ENCODE measurements at regions not wholly inside any gene's neighbourhood (a gene's known extent, or its start where the extent isn't known, plus 50 kb on each side); places are given as distances from the start of the nearest gene placed in this dataset.

- H3K36me3 ChIP-seq (ENCODE audit: insufficient read depth, low read length): no peaks in the 10 kb centered on the region
- H3K27ac ChIP-seq (ENCODE audit: low read length): no peak overlapping the region
- H3K4me1 ChIP-seq (ENCODE audit: insufficient read depth, low read length): peaks cover 11% of the 10 kb centered on the region
- no peak overlapping the region for H3K4me3 ChIP-seq (ENCODE audit: low read depth in 1 of 2, low read length in 2 of 2)
- ATAC-seq (ENCODE audit: insufficient read depth, low read depth) (no peak), DNase-seq (no peak)
- TF ChIP-seq, protein P1, sequence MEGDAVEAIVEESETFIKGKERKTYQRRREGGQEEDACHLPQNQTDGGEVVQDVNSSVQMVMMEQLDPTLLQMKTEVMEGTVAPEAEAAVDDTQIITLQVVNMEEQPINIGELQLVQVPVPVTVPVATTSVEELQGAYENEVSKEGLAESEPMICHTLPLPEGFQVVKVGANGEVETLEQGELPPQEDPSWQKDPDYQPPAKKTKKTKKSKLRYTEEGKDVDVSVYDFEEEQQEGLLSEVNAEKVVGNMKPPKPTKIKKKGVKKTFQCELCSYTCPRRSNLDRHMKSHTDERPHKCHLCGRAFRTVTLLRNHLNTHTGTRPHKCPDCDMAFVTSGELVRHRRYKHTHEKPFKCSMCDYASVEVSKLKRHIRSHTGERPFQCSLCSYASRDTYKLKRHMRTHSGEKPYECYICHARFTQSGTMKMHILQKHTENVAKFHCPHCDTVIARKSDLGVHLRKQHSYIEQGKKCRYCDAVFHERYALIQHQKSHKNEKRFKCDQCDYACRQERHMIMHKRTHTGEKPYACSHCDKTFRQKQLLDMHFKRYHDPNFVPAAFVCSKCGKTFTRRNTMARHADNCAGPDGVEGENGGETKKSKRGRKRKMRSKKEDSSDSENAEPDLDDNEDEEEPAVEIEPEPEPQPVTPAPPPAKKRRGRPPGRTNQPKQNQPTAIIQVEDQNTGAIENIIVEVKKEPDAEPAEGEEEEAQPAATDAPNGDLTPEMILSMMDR (IDR thresholded peaks at IDR 0.05; ENCODE audit: borderline replicate concordance, extremely low read depth, low read length, poor library complexity, severe bottlenecking): no peak
- no peak for TF ChIP-seq EZH2 (IDR thresholded peaks at IDR 0.05; ENCODE audit: borderline replicate concordance, low read depth, low read length, severe bottlenecking)
- H3K27me3 ChIP-seq (ENCODE audit: insufficient read depth, low read length, poor library complexity): no peaks in the 10 kb centered on the region
- H2AFZ ChIP-seq (ENCODE audit: low read depth, low read length): no peak overlapping the region
- no peaks in the 10 kb centered on the region for H3K9me3 ChIP-seq (ENCODE audit: insufficient read depth, low read length, severe bottlenecking)
- no peaks in the 10 kb centered on the region for H3K79me2 ChIP-seq (ENCODE audit: insufficient read depth, low read length)
- H3K4me2 ChIP-seq (ENCODE audit: insufficient read depth, low read length): no peak overlapping the region
- H3K9ac ChIP-seq (ENCODE audit: low read depth, low read length): no peak overlapping the region
- no peaks in the 10 kb centered on the region for H4K20me1 ChIP-seq (ENCODE audit: insufficient read depth, low read length)
Measured at GRCh38 chr2:109067631-109068125, 61.3 kb upstream of the SH3RF3 start.

GRCh38 chr2:109066917-109067597 is 61.9 kb upstream of the SH3RF3 start:
- H3K4me2 ChIP-seq (ENCODE audit: insufficient read depth, low read length): no peak overlapping the region
- H3K27me3 ChIP-seq (ENCODE audit: insufficient read depth, low read length, poor library complexity): no peaks in the 10 kb centered on the region

GRCh38 chr2:109066501-109066900 is 62.5 kb upstream of the SH3RF3 start:
- H2AFZ ChIP-seq (ENCODE audit: low read depth, low read length): no peak overlapping the region
- no peaks in the 10 kb centered on the region for H3K9me3 ChIP-seq (ENCODE audit: insufficient read depth, low read length, severe bottlenecking)
- no peak overlapping the region for H3K4me3 ChIP-seq (ENCODE audit: low read depth in 1 of 2, low read length in 2 of 2)
- H4K20me1 ChIP-seq (ENCODE audit: insufficient read depth, low read length): no peaks in the 10 kb centered on the region
- peaks cover 14% of the 10 kb centered on the region for H3K4me1 ChIP-seq (ENCODE audit: insufficient read depth, low read length)
- no peak overlapping the region for H3K27ac ChIP-seq (ENCODE audit: low read length)
- no peaks in the 10 kb centered on the region for H3K79me2 ChIP-seq (ENCODE audit: insufficient read depth, low read length)
- DNase-seq: no peak
- H3K4me2 ChIP-seq (ENCODE audit: insufficient read depth, low read length): no peak overlapping the region
- no peaks in the 10 kb centered on the region for H3K27me3 ChIP-seq (ENCODE audit: insufficient read depth, low read length, poor library complexity)
- TF ChIP-seq, protein P1 (IDR thresholded peaks at IDR 0.05; ENCODE audit: borderline replicate concordance, extremely low read depth, low read length, poor library complexity, severe bottlenecking): no peak
- TF ChIP-seq EZH2 (IDR thresholded peaks at IDR 0.05; ENCODE audit: borderline replicate concordance, low read depth, low read length, severe bottlenecking): no peak
- ATAC-seq (ENCODE audit: insufficient read depth, low read depth): no peak
- H3K36me3 ChIP-seq (ENCODE audit: insufficient read depth, low read length): no peaks in the 10 kb centered on the region
- no peak overlapping the region for H3K9ac ChIP-seq (ENCODE audit: low read depth, low read length)

More at GRCh38 chr2:109066917-109067597, 61.9 kb upstream of the SH3RF3 start:
- no peak overlapping the region for H3K4me3 ChIP-seq (ENCODE audit: low read depth in 1 of 2, low read length in 2 of 2)
- ATAC-seq (ENCODE audit: insufficient read depth, low read depth) (no peak), DNase-seq (no peak)
- H2AFZ ChIP-seq (ENCODE audit: low read depth, low read length): no peak overlapping the region
- H3K4me1 ChIP-seq (ENCODE audit: insufficient read depth, low read length): peaks cover 14% of the 10 kb centered on the region
- TF ChIP-seq, protein P1 (IDR thresholded peaks at IDR 0.05; ENCODE audit: borderline replicate concordance, extremely low read depth, low read length, poor library complexity, severe bottlenecking): no peak
- no peak for TF ChIP-seq EZH2 (IDR thresholded peaks at IDR 0.05; ENCODE audit: borderline replicate concordance, low read depth, low read length, severe bottlenecking)
- no peaks in the 10 kb centered on the region for H4K20me1 ChIP-seq (ENCODE audit: insufficient read depth, low read length)
- no peaks in the 10 kb centered on the region for H3K36me3 ChIP-seq (ENCODE audit: insufficient read depth, low read length)
- no peaks in the 10 kb centered on the region for H3K9me3 ChIP-seq (ENCODE audit: insufficient read depth, low read length, severe bottlenecking)
- no peak overlapping the region for H3K27ac ChIP-seq (ENCODE audit: low read length)
- no peak overlapping the region for H3K9ac ChIP-seq (ENCODE audit: low read depth, low read length)
- H3K79me2 ChIP-seq (ENCODE audit: insufficient read depth, low read length): no peaks in the 10 kb centered on the region

Data from DND-41 (cell line).